B cell (primary cell): ENCODE measurements at regions not wholly inside any gene's neighbourhood (a gene's known extent, or its start where the extent isn't known, plus 50 kb on each side); places are given as distances from the start of the nearest gene placed in this dataset.

Experiments used
- ATAC-seq: fragments of 200-7000 bp; cut with Tn5 transposase; one replicate; pipeline ENCODE4 v1.10.0; 2021; ENCODE audit warnings: low read depth, mild to moderate bottlenecking, moderate number of reproducible peaks, moderate library complexity
- CTCF ChIA-PET: fragments of 350-600 bp; sonication (Branson Sonifier 250); formaldehyde crosslinking; loops from one replicate; lab custom pipeline; 2021; ENCODE audit warnings: antibody characterized with exemption, inconsistent platforms; lab: Charles Lee
- POLR2A ChIA-PET: fragments of 350-600 bp; sonication (Branson Sonifier 250); formaldehyde crosslinking; loops from one replicate; lab custom pipeline; 2021; ENCODE audit warnings: antibody characterized with exemption; lab: Charles Lee
- DNase-seq: peaks from one replicate; pipeline ENCODE4 v3.0.0; 2013
- H2AFZ ChIP-seq: 2 replicates; pipeline ENCODE4 v1.6.1; 2012; ENCODE audit warnings: mild to moderate bottlenecking, low read depth, low read length; ENCODE audit not compliant: insufficient read depth, poor library complexity, severe bottlenecking
- H3K27ac ChIP-seq, 2 donors: 1 replicate in 1 of 2; 2 replicates in 1 of 2; pipeline ENCODE4 v1.5.1; 2012 to 2013; ENCODE audit warnings: low read length in 2 of 2, mild to moderate bottlenecking in 2 of 2, moderate library complexity in 1 of 2
- H3K27me3 ChIP-seq, 4 experiments: fragments of 200-600 bp in 1 of 4; sonication (generic) in 1 of 4; replicated peaks in 1 of 4; 1 replicate in 2 of 4; 2 replicates in 2 of 4; pipeline versions ENCODE4 v1.6.1 to v1.7.0; 2013 to 2016; ENCODE audit warnings: low read length in 3 of 4, mild to moderate bottlenecking in 2 of 4, mixed read lengths in 1 of 4, moderate library complexity in 1 of 4; ENCODE audit not compliant: insufficient read depth in 4 of 4, control insufficient read depth in 3 of 4; ENCODE audit errors: control extremely low read depth in 1 of 4
- H3K36me3 ChIP-seq, 2 experiments: replicated peaks in 1 of 2; 1 replicate in 1 of 2; 2 replicates in 1 of 2; pipeline versions ENCODE4 v1.6.1 to v1.7.1; 2013; ENCODE audit warnings: low read length in 1 of 2; ENCODE audit not compliant: insufficient read depth in 2 of 2, control insufficient read depth in 1 of 2; ENCODE audit errors: control extremely low read depth in 1 of 2, extremely low read depth in 1 of 2
- H3K4me1 ChIP-seq, 2 donors: fragments of 200-600 bp in 1 of 2; sonication (generic) in 1 of 2; 1 replicate in 1 of 2; 2 replicates in 1 of 2; pipeline versions ENCODE4 v1.5.1 to v1.6.1; 2013 to 2017; ENCODE audit warnings: low read length in 2 of 2; ENCODE audit not compliant: control insufficient read depth in 2 of 2, insufficient read depth in 2 of 2
- H3K4me2 ChIP-seq: replicated peaks from 2 replicates; pipeline ENCODE3; 2012; ENCODE audit warnings: mild to moderate bottlenecking, low read depth, low read length; ENCODE audit not compliant: poor library complexity, severe bottlenecking
- H3K4me3 ChIP-seq, 5 experiments: fragments of 200-600 bp in 1 of 5; sonication (generic) in 1 of 5; 1 replicate in 3 of 5; 2 replicates in 2 of 5; pipeline versions ENCODE4 v1.5.1 to v1.7.0; 2011 to 2016; ENCODE audit warnings: low read length in 4 of 5, mild to moderate bottlenecking in 4 of 5, low read depth in 2 of 5, control low read depth in 1 of 5, moderate library complexity in 1 of 5; ENCODE audit not compliant: insufficient read depth in 1 of 5; ENCODE audit errors: control extremely low read depth in 1 of 5, extremely low read depth in 1 of 5
- H3K79me2 ChIP-seq: fragments of 200-600 bp; sonication (generic); one replicate; pipeline ENCODE4 v1.6.0; 2016; ENCODE audit warnings: low read length; ENCODE audit not compliant: control insufficient read depth, insufficient read depth
- H3K9ac ChIP-seq: fragments of 200-600 bp; sonication (generic); 2 replicates; pipeline ENCODE4 v1.6.1; 2017; ENCODE audit warnings: mild to moderate bottlenecking, low read length, moderate library complexity
- H3K9me3 ChIP-seq, 3 donors: one replicate each; pipeline versions ENCODE4 v1.6.1 to v1.7.1; 2013; ENCODE audit warnings: low read length in 2 of 3; ENCODE audit not compliant: control insufficient read depth in 2 of 3, insufficient read depth in 1 of 3; ENCODE audit errors: control extremely low read depth in 1 of 3
- H4K20me1 ChIP-seq: 2 replicates; pipeline ENCODE4 v1.6.0; 2012; ENCODE audit warnings: mild to moderate bottlenecking, low read length; ENCODE audit not compliant: insufficient read depth, control insufficient read depth, poor library complexity, severe bottlenecking
- H3K27ac Mint-ChIP-seq: one replicate; pipeline ENCODE4 v1.8.0; 2021; ENCODE audit warnings: mixed read lengths
- H3K27me3 Mint-ChIP-seq: one replicate; pipeline ENCODE4 v1.8.0; 2021; ENCODE audit warnings: mixed read lengths
- H3K4me1 Mint-ChIP-seq: one replicate; pipeline ENCODE4 v1.8.0; 2021; ENCODE audit warnings: mixed read lengths
- H3K4me3 Mint-ChIP-seq: one replicate; pipeline ENCODE4 v1.8.0; 2021; ENCODE audit warnings: mixed read lengths
- H3K9me3 Mint-ChIP-seq: one replicate; pipeline ENCODE4 v1.8.0; 2022; ENCODE audit warnings: mixed read lengths; ENCODE audit not compliant: insufficient read depth
- CTCF ChIP-seq: fragments of 200-600 bp; IDR thresholded peaks from one replicate; pipeline ENCODE4 v1.8.0; 2022; ENCODE audit warnings: antibody characterized with exemption, mild to moderate bottlenecking
- EZH2 ChIP-seq: IDR thresholded peaks from 2 replicates; pipeline ENCODE4 v1.6.1; 2012; ENCODE audit warnings: borderline replicate concordance, low read depth, mild to moderate bottlenecking, moderate library complexity, low read length; ENCODE audit not compliant: insufficient read depth, poor library complexity, severe bottlenecking
- WGBS: methylation state at CpG from one replicate; pipeline ENCODE4 v1.1.5; 2013; ENCODE audit warnings: missing lambda C conversion rate; ENCODE audit not compliant: insufficient coverage; 5-methylcytosine and 5-hydroxymethylcytosine counted together
- intact Hi-C: fragments of 100-400 bp; cut with micrococcal nuclease; formaldehyde crosslinking; loops from one replicate; pipeline ENCODE4 v1.10.0; 2022

GRCh38 chr10:84654671-84655070 is 326.3 kb downstream of the CCSER2 start:
- Histone ChIP-seq H3K9ac (no peak overlapping the region), H3K36me3 (no peaks in the 10 kb centered on the region), H3K27ac (no peak overlapping the region), H3K4me1 (peaks cover 8% of the 10 kb centered on the region in 2 donors), H3K4me3 (no peak overlapping the region), H3K79me2 (no peaks in the 10 kb centered on the region), H4K20me1 (no peaks in the 10 kb centered on the region), H3K4me2 (peak overlapping the region; percentile 37), H3K27me3 (peaks cover 0 to 10% (median 3%) of the 10 kb centered on the region in 4 experiments), H2AFZ (no peak overlapping the region), H3K9me3 (peaks cover 0 to 5% (median 0%) of the 10 kb centered on the region in 3 donors)
- CTCF ChIA-PET: no interaction called here
- WGBS: no CpG with 5 or more reads among the region's 2 CpGs
- peaks cover 33% of the 10 kb centered on the region for H3K27me3 Mint-ChIP-seq
- no peaks in the 10 kb centered on the region for H3K9me3 Mint-ChIP-seq
- H3K27ac Mint-ChIP-seq: peak overlapping the region; percentile 17
- TF ChIP-seq EZH2 (no peak), CTCF (no peak)
- no peak for ATAC-seq
- H3K4me1 Mint-ChIP-seq: peaks cover 7% of the 10 kb centered on the region
- H3K4me3 Mint-ChIP-seq: peak overlapping the region; percentile 48
- DNase-seq: peak; percentile 26
- intact Hi-C loops: no loop called here
- POLR2A ChIA-PET: no interaction called here

GRCh38 chr10:84659027-84659426 is 330.6 kb downstream of the CCSER2 start:
- H3K27me3 Mint-ChIP-seq: peaks cover 26% of the 10 kb centered on the region
- 96% methylated on average over 2 of the region's 6 CpGs for WGBS
- ChIA-PET POLR2A (no interaction called here), CTCF (no interaction called here)
- TF ChIP-seq CTCF: no peak
- no peak for TF ChIP-seq EZH2
- H3K27ac Mint-ChIP-seq: no peak overlapping the region
- H3K9ac ChIP-seq: no peak overlapping the region
- intact Hi-C loops: no loop called here
- no peak for ATAC-seq
- no peaks in the 10 kb centered on the region for H3K9me3 Mint-ChIP-seq
- H4K20me1 ChIP-seq: no peaks in the 10 kb centered on the region
- no peaks in the 10 kb centered on the region for H3K27me3 ChIP-seq
- H3K27ac ChIP-seq: no peak overlapping the region
- no peaks in the 10 kb centered on the region for H3K79me2 ChIP-seq
- peaks cover 5 to 7% of the 10 kb centered on the region in 2 donors for H3K4me1 ChIP-seq
- H3K4me3 Mint-ChIP-seq: no peak overlapping the region
- no peak overlapping the region for H2AFZ ChIP-seq
- H3K4me1 Mint-ChIP-seq: peaks cover 7% of the 10 kb centered on the region
- no peak overlapping the region for H3K4me3 ChIP-seq
- no peak for DNase-seq
- H3K36me3 ChIP-seq: no peaks in the 10 kb centered on the region
- H3K9me3 ChIP-seq: no peaks in the 10 kb centered on the region
- H3K4me2 ChIP-seq: no peak overlapping the region
